Right lobe of liver (tissue), 4 donors: ENCODE measurements at regions not wholly inside any gene's neighbourhood (a gene's known extent, or its start where the extent isn't known, plus 50 kb on each side); places are given as distances from the start of the nearest gene placed in this dataset.

Experiments
- POLR2A ChIP-seq: fragments of 450-650 bp; IDR thresholded peaks from one replicate; pipeline ENCODE4 v1.6.1; 2017; ENCODE audit warnings: antibody characterized with exemption, mild to moderate bottlenecking
- TF ChIP-seq, protein P1 (sequence below), 4 donors: fragments of 200-600 bp in 3 of 4; fragments of 450-650 bp in 1 of 4; IDR thresholded peaks; one replicate each; pipeline versions ENCODE4 v1.5.1 to v1.8.0; 2016 to 2022; ENCODE audit warnings: antibody characterized with exemption in 4 of 4, mild to moderate bottlenecking in 2 of 4
- donor health status: DM: no; HTN: no; CAD: no.
- donor health status: DM: no; HTN: no; CAD: no.
- donor health status: DM: no; HTN: yes; CAD: no.

DNA sequence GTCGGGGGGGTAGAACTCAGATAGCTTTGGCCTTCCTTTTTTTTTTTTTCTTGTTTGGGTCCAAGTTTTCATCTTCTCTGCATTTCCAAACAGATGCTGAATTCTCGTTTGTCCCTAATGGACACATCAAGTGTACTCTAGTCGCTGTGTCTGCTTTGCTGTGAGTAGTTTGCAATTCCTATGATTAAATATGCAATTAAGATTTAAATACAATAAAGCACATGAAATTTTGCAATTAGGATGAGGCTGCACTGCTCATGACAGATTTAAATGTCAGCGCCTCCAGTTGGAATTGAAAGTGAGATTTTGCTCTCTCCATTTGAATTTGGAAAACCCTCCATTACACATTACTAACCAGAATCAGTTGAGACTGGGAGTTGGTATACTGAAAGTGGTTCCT lies 70.4 kb downstream of the PFDN4 start:
- TF ChIP-seq, protein P1, sequence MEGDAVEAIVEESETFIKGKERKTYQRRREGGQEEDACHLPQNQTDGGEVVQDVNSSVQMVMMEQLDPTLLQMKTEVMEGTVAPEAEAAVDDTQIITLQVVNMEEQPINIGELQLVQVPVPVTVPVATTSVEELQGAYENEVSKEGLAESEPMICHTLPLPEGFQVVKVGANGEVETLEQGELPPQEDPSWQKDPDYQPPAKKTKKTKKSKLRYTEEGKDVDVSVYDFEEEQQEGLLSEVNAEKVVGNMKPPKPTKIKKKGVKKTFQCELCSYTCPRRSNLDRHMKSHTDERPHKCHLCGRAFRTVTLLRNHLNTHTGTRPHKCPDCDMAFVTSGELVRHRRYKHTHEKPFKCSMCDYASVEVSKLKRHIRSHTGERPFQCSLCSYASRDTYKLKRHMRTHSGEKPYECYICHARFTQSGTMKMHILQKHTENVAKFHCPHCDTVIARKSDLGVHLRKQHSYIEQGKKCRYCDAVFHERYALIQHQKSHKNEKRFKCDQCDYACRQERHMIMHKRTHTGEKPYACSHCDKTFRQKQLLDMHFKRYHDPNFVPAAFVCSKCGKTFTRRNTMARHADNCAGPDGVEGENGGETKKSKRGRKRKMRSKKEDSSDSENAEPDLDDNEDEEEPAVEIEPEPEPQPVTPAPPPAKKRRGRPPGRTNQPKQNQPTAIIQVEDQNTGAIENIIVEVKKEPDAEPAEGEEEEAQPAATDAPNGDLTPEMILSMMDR (IDR thresholded peaks at IDR 0.05), result no peak
- no peak for TF ChIP-seq POLR2A
